Islet of Langerhans (tissue), 1 donor: ENCODE measurements at regions not wholly inside any gene's neighbourhood (a gene's known extent, or its start where the extent isn't known, plus 50 kb on each side); places are given as distances from the start of the nearest gene placed in this dataset.

ENCODE experiments used
- FAIRE-seq: peaks from one replicate; lab custom pipeline; 2011; peaks lifted over from hg19 to GRCh38; lab: Jason Lieb, UNC

- no peak for FAIRE-seq
Measured at GRCh38 chr6:66735106-66735890, 1028.3 kb upstream of the EYS start.

- no peak for FAIRE-seq
Measured at GRCh38 chr6:66731310-66731709, 1024.3 kb upstream of the EYS start.

- no peak for FAIRE-seq
Measured at GRCh38 chr6:66725670-66726069, 1018.6 kb upstream of the EYS start.

GRCh38 chr6:66717801-66718200 lies 1010.8 kb upstream of the EYS start:
- FAIRE-seq: no peak

GRCh38 chr6:66699385-66699784 lies 992.4 kb upstream of the EYS start:
- no peak for FAIRE-seq

- no peak for FAIRE-seq
Measured at GRCh38 chr6:66689608-66690007, 982.6 kb upstream of the EYS start.

- FAIRE-seq: no peak
Measured at GRCh38 chr6:66687611-66688140, 980.6 kb upstream of the EYS start.

- FAIRE-seq: no peak
Measured at GRCh38 chr6:66675906-66676305, 968.9 kb upstream of the EYS start.

GRCh38 chr6:66664112-66664511 lies 957.1 kb upstream of the EYS start:
- FAIRE-seq: no peak

GRCh38 chr6:66662721-66663507 lies 955.9 kb upstream of the EYS start:
- no peak for FAIRE-seq

GRCh38 chr6:66662196-66662595 lies 955.2 kb upstream of the EYS start:
- no peak for FAIRE-seq

GRCh38 chr6:66655420-66655819 lies 948.4 kb upstream of the EYS start:
- FAIRE-seq: no peak

GRCh38 chr6:66638518-66638917 lies 931.5 kb upstream of the EYS start:
- FAIRE-seq: no peak

GRCh38 chr6:66638099-66638498 lies 931.1 kb upstream of the EYS start:
- no peak for FAIRE-seq

GRCh38 chr6:66628917-66629316 lies 921.9 kb upstream of the EYS start:
- FAIRE-seq: no peak

- FAIRE-seq: no peak
Measured at GRCh38 chr6:66623050-66623449, 916.0 kb upstream of the EYS start.

- FAIRE-seq: no peak
Measured at GRCh38 chr6:66605971-66606370, 898.9 kb upstream of the EYS start.

GRCh38 chr6:66605011-66605410 lies 898.0 kb upstream of the EYS start:
- no peak for FAIRE-seq

GRCh38 chr6:66599541-66599940 lies 892.5 kb upstream of the EYS start:
- no peak for FAIRE-seq

GRCh38 chr6:66578362-66578761 lies 871.3 kb upstream of the EYS start:
- FAIRE-seq: no peak

- no peak for FAIRE-seq
Measured at GRCh38 chr6:66568271-66568670, 861.2 kb upstream of the EYS start.

GRCh38 chr6:66561479-66561878 lies 854.5 kb upstream of the EYS start:
- FAIRE-seq: no peak

GRCh38 chr6:66558189-66558588 lies 851.2 kb upstream of the EYS start:
- FAIRE-seq: no peak

GRCh38 chr6:66556936-66557335 lies 849.9 kb upstream of the EYS start:
- FAIRE-seq: no peak
